HK-2 (cell line): ENCODE measurements at regions not wholly inside any gene's neighbourhood (a gene's known extent, or its start where the extent isn't known, plus 50 kb on each side); places are given as distances from the start of the nearest gene placed in this dataset.
A peak's percentile ranks its signal among the peaks of the same experiment; 100 is the strongest.

ENCODE experiments used
- DNase-seq: peaks from one replicate; pipeline ENCODE4 v3.0.0-alpha.2; 2018; ENCODE audit not compliant: unreplicated experiment

DNA sequence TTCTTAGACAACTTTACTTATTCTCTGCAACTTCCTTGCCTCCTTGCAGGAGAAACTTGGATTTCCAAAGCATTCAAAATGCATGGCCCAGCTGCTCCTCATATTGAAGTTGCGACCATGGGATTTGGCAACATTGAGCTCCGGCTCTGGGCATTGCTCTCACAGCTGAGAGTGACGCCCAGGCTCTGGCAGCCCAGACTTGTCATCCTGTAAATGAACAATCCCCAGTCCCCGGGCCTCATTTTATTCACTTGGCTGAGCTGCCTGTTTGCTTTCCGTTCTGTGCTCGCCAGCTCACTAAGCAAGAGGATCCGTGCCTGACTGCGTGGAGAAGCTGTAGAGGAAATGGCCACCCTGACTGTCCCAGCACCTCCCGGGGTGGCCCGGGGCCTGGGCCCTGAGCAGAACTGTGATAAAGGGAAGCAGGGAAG is 119.5 kb upstream of the CD93 start:
- DNase-seq, result peak; percentile 81

GRCh38 chr20:23205211-23205610 is 119.1 kb upstream of the CD93 start:
- DNase-seq, result no peak

GRCh38 chr20:23203951-23204730 is 118.0 kb upstream of the CD93 start:
- no peak for DNase-seq

- DNase-seq, result no peak
Measured at GRCh38 chr20:23203310-23203709, 117.2 kb upstream of the CD93 start.

DNA sequence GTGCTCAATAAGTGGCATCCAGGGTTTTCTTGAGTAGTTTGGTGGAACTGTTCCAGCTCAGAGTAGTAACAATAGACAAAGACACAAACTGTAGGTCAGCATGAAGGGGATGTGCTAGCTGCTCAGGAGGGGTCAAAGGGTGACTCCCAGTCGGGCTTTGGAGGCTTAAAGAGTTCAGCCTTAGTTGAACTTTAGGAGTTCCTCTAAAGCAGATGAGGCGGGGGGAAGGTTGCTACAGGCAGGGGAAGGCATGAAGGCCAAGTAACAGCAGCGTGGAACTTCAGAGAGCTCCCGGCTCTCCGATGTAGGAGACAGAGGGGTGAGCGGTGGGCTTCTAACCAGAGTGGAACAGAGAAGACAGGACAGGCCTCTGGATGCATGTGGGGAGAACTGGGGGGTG is 115.5 kb upstream of the CD93 start:
- DNase-seq, result no peak

DNA sequence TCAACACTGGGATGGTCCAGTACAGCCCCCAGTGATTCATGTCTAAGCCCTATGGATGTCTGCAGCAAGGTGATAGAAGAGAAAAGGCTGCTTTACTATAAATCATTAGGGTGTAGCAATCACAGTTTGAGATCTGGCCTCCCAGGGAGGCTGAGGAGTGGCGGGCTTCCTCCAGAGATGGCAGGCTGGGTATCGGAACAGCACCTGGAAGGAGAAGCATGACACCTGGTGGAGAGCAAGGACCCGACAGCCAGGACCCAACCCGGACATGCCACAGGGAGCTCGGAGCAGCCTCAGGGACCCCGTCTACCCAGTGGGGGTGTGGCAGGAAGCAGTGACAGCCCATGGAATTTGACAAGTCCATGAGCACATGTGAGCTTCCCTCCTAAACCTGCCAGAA is 114.8 kb upstream of the CD93 start:
- DNase-seq, result peak; percentile 35

DNA sequence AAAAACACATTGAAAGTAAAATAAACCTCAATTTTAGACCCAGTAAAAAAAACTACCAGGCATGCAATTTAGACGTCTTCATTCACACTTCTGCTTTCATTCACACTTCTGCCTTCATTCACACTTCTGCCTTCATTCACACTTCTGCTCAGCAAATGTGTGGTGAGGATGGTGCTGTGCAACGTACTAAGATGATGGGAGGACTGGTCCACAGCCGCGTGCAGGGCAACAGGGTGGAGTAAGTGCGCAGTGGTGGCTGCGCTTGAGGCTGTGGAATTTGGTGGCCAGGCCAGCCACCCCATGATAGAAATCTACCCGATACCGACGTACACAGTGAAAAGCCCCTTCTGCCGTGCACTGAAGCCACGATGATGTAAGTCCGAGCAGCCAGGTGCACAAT is 114.3 kb upstream of the CD93 start:
- DNase-seq, result no peak

DNA sequence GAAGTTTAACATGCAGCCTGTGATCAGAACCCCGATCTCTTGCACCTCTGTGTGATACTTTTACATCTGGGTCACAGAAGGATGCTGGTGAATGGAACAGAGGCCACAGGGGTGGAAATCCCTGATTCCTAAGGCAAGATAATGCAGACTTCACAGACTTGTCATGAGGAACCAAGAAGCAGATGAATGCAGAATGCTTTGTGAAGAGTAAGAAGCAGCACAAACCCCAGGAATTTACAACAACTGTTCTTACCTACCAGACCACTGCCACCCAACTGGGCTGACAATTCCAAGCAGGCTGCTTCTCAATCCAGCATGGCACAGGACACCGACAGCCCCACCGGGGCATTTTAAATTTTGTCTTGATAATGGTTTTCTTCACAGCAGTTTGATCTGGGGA is 113.2 kb upstream of the CD93 start:
- DNase-seq, result no peak

GRCh38 chr20:23198815-23199214 is 112.7 kb upstream of the CD93 start:
- DNase-seq, result no peak

DNA sequence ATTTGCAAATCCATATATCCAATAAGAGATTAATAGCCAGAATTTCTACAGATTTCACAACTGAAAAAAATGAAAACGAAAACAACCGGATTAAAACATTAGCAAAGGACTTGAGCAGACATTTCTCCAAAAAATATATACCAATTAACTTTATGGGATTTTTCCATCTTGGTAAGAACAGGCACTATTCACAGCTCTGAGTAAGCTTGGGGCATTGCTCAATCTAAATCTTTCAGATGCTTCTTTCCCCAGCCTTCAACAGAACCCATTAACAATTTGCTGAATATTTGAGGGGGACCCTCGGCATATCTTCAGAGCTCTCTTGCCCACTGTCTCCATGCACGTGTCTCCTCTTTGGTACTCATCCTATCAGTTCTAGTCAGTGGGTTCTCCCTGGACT is 111.7 kb upstream of the CD93 start:
- DNase-seq, result no peak

GRCh38 chr20:23195636-23196035 is 109.5 kb upstream of the CD93 start:
- no peak for DNase-seq

DNA sequence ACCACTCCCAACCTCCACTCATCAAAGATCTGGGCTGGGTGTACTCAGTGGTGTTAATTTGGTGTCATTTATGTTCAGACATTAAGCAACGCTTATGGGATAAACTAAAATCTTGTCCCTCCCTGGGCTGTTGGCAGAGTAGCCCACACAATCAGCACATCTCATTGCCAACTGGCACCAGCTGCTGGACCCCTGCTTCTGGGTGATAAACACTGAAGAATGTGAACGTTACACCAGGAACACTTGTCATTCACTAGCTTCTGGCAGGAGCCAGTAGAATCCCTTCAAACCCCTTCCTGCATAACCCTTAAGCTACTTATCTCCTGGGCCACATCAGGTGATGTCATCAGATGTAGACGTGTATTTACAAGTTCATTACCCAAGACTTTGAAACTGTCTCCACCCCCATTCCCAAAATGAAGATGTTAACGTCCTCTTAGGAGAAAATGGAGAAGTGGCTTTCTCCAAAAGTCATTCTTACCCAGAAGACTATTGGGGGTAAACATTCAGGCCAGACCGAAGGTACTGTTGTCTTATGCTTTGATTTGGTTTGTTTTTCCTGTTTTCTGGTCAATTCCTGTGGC is 107.8 kb upstream of the CD93 start:
- no peak for DNase-seq

- DNase-seq, result no peak
Measured at GRCh38 chr20:23192469-23192868, 106.3 kb upstream of the CD93 start.

DNA sequence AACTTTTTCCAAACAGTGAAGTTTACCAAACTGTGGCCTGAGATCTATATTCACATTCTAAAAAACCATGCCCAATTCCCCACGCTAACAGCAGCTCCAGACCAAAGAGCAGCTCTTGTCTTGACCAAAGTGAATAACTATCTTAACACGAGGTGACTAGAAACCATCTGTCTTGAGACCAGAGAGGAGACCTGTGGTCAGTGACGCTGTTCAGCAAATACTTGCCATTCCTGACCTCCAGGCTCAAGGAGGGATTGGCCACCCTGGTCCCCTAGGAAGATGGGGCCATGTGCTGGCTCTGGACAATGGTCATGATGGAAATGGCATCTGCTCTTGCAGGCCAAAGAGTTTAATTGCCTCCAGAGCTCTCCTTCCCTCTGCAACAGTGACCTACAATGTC is 104.4 kb upstream of the CD93 start:
- DNase-seq, result no peak

GRCh38 chr20:23189854-23190253 is 103.7 kb upstream of the CD93 start:
- no peak for DNase-seq

DNA sequence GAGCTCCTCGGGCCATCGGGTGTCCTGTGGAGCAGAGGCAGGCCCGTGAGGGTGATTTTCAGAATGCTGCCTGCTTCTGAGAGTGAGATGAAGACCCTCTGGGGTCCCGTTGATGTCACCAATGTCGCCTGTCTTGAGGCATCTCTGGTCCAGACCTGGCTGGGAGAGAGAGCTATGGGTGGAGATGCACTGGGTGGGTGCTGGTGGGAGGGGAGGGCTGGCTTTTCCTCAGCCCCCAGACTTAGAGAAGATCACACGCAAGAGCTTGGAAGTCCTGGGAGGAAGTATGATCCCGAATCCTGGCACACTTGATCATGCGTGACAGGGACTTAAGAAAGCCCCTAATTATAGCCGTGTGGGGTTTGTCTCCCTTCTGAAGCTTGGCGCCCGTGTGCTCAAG is 103.2 kb upstream of the CD93 start:
- DNase-seq, result no peak

- DNase-seq, result no peak
Measured at GRCh38 chr20:23188377-23189169, 102.4 kb upstream of the CD93 start.

DNA sequence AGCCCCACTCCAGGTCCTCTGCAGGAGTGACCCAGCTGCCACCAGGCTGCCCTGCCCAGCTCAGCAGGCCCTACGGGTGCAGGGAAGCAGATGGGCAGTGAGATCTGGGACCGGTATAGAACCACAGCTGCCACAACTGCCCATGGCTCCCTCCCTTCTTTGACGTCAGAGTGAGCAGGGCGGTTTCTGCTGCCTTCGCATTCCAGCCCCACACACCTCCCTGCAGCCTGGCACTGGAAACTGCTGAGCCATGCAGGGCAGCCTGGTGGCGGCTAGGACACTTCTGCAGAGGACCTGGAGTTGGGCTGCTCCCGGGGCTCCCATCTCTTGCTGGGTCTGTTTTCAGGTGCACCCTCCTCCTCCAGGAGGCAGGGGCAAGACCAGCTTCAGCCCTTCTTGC is 101.6 kb upstream of the CD93 start:
- no peak for DNase-seq

DNA sequence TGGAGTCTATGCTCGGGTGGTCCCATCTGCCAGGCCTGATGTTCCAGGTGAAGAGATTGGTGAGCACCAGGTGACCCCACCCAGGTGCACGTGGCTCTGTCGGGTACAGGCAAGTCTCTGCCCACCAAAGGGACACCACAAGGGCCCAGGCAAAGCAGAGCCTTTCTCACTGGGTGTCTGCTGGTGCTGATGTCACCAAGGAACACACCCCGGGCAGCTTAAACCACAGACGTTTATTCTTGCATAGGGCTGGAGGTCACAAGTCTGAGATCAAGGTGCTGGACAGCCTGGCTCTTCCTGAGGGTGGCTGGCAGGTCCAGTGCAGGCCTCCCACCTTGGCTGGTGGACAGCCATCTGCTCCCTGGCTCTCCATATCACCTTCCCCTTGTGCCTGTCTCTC is 100.7 kb upstream of the CD93 start:
- no peak for DNase-seq

- DNase-seq, result no peak
Measured at GRCh38 chr20:23180451-23180921, 94.4 kb upstream of the CD93 start.

DNA sequence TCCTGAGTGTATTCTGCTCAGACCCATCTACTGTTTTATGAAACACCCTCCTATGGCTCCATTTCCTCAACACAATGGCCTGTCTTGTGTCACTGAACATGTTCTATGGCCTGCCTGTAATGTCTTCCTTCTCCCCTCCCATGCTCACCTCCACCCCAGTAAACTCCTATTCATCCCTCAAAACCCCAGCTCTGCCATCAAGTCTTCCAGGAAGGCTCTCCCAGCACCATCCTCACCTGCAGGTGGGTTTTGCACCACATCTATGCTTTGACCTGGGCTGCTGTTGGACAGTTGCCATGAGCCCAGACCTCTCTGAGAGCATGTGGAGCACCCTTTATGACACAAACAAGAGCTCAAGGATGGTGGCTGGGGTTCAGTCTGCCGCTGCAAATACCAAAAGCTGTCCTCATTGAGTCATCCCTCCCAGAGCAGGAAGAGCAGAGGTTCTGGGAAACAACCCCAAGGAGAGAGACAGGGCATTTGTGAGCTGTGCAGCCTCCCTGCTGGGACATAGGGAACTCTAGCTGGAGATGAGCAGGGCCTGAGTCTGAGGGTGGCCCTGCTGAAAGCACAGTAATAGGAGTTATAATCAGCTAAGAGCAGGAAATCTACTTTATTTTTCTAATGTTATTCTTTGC is 93.8 kb upstream of the CD93 start:
- DNase-seq, result no peak

GRCh38 chr20:23178806-23179205 is 92.7 kb upstream of the CD93 start:
- DNase-seq, result no peak
